ENCODE measurements at regions not wholly inside any gene's neighbourhood (a gene's known extent, or its start where the extent isn't known, plus 50 kb on each side); places are given as distances from the start of the nearest gene placed in this dataset.
"Not testable (repeated sequence)": the region's sequence is repeated elsewhere in the genome, so short reads cannot be mapped to it uniquely, and the experiment has no call there.

DNA sequence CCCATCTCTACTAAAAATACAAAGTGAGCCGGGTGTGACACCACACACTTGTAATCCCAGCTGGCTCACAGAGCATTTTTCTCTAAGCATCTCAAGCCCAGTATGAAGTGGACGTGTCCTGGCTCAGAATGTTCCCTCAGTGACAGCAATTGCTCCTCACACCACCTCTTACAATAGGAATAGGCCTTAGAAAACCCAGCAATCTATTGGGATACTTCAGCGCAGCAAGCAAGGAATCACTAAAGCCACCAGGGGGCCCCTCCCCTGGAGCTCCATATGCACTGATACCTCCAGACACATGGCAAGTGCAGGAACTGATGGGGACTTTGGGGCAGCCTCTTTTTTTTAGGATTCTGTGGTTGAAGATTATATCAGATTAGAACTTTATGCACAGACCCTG lies 82.5 kb upstream of the GOLGA6L6 start:
- TF ChIP-seq, protein P1, sequence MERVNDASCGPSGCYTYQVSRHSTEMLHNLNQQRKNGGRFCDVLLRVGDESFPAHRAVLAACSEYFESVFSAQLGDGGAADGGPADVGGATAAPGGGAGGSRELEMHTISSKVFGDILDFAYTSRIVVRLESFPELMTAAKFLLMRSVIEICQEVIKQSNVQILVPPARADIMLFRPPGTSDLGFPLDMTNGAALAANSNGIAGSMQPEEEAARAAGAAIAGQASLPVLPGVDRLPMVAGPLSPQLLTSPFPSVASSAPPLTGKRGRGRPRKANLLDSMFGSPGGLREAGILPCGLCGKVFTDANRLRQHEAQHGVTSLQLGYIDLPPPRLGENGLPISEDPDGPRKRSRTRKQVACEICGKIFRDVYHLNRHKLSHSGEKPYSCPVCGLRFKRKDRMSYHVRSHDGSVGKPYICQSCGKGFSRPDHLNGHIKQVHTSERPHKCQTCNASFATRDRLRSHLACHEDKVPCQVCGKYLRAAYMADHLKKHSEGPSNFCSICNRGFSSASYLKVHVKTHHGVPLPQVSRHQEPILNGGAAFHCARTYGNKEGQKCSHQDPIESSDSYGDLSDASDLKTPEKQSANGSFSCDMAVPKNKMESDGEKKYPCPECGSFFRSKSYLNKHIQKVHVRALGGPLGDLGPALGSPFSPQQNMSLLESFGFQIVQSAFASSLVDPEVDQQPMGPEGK (CRISPR knock-in tag; IDR thresholded peaks at IDR 0.05; ENCODE audit: borderline replicate concordance) = not testable (repeated sequence)
- not testable (repeated sequence) for TF ChIP-seq RARB (CRISPR knock-in tag; IDR thresholded peaks at IDR 0.05); ZNF565 (CRISPR knock-in tag; conservative IDR thresholded peaks at IDR 0.05; ENCODE audit: low read depth)

Data from SK-N-SH treated with all-trans-retinoic acid at 6 μM for 48 hours (cell line).